Fibroblast of skin of right biceps (primary cell): ENCODE measurements at regions not wholly inside any gene's neighbourhood (a gene's known extent, or its start where the extent isn't known, plus 50 kb on each side); places are given as distances from the start of the nearest gene placed in this dataset.

Experiments
- DNase-seq: peaks from one replicate; pipeline ENCODE4 v3.0.0-alpha.2; 2013

DNA sequence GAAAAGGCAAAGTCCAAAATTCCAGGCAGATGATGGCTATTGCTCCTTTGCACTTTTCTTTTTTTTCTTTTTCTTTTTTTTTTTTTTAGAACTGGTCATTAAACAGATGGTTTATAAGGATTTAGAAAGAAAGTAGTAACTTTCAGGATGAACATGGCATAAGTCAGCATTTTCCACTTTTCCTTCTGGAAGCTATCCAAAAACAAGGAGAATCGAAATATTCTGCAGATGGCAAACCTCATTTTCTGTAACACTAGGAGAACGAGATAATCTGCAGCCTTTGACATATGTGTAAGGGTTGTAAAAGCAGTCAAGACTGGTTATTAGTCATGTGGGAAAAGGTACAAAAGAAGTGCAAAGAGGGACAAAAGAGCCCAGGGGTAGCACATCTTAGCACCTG, 69.1 kb upstream of the PUM3 start:
- DNase-seq, result no peak

DNA sequence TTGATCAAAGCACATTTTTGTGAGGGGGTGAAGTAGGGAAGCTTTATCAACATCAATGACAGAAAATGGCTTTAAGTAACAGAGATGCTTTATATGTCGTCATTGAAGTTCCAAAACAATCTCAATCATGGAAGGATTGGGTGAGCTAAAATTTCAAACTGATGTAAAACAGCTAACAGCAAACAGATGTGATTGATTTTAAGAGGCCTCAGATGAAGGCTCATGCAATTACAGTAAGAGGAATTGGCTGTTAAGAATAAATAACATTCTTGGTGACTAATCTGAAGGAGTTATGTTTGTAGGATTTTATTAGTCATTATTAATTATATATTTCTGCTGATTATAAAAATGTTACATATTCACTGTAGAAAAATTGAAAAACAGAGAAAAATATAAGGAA, 63.5 kb upstream of the PUM3 start:
- DNase-seq, result peak; percentile 36

DNA sequence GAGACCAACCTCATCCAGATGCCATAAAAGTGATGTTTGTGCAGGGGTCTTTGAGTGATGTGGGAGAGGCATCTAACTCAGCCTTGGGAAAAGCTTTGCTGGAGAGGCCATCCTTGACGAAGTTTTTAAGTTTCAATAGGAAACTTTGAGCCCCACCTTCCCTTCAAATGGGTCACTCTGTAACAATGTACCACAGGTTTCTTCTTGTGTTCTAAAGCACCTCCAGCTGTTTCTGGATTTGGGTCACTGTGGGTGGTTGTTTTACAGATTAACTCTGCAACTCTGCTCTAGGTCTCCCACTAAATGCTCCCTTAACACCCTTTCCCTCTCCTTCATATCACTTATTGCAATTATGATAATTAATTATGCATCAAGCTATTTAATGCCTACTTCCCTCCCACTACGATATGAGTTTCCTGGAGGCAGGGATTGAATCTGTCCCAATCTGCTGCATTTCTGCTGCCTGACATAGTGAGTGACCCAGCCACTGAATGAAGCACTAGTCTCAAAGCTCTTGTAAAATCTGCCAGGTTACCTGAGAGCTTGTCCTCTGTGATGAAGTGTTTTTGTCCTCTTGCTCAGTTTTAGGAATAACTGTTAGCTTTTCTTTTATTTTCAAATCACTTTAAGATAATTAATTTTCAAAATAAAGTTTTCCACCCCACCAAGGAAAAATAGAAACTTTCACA, 60.5 kb upstream of the PUM3 start:
- no peak for DNase-seq
